Type B pancreatic cell (in vitro differentiated cells): ENCODE measurements at regions not wholly inside any gene's neighbourhood (a gene's known extent, or its start where the extent isn't known, plus 50 kb on each side); places are given as distances from the start of the nearest gene placed in this dataset.

ENCODE experiments used
- DNase-seq: peaks from one replicate; pipeline ENCODE4 v3.0.0; 2021; ENCODE audit warnings: mixed read lengths; ENCODE audit not compliant: unreplicated experiment; ENCODE audit errors: extremely low spot score
- H3K27ac Mint-ChIP-seq: 2 replicates; pipeline ENCODE4 v1.8.0; 2021; ENCODE audit warnings: mild to moderate bottlenecking, mixed read lengths
- H3K27me3 Mint-ChIP-seq: 2 replicates; pipeline ENCODE4 v1.8.0; 2021; ENCODE audit warnings: mixed read lengths
- H3K36me3 Mint-ChIP-seq: 2 replicates; pipeline ENCODE4 v1.8.0; 2021; ENCODE audit warnings: mixed read lengths
- H3K4me1 Mint-ChIP-seq: one replicate; pipeline ENCODE4 v1.8.0; 2021; ENCODE audit warnings: mixed read lengths; ENCODE audit not compliant: unreplicated experiment
- H3K4me3 Mint-ChIP-seq: 2 replicates; pipeline ENCODE4 v1.8.0; 2021; ENCODE audit warnings: mild to moderate bottlenecking, mixed read lengths
- H3K9me3 Mint-ChIP-seq: 2 replicates; pipeline ENCODE4 v1.8.0; 2021; ENCODE audit warnings: mixed read lengths
- CTCF ChIP-seq: fragments of 200-600 bp; sonication (generic); conservative IDR thresholded peaks from 2 replicates; pipeline ENCODE4 v1.5.0; 2021; ENCODE audit warnings: antibody characterized with exemption, mild to moderate bottlenecking

GRCh38 chr1:193589597-193590040, 403.2 kb upstream of the B3GALT2 start:
- Mint-ChIP-seq H3K36me3 (no peaks in the 10 kb centered on the region), H3K4me1 (peaks cover 11% of the 10 kb centered on the region), H3K27ac (no peak overlapping the region), H3K9me3 (no peaks in the 10 kb centered on the region), H3K27me3 (no peaks in the 10 kb centered on the region), H3K4me3 (no peak overlapping the region)
- TF ChIP-seq CTCF, result no peak
- no peak for DNase-seq

DNA sequence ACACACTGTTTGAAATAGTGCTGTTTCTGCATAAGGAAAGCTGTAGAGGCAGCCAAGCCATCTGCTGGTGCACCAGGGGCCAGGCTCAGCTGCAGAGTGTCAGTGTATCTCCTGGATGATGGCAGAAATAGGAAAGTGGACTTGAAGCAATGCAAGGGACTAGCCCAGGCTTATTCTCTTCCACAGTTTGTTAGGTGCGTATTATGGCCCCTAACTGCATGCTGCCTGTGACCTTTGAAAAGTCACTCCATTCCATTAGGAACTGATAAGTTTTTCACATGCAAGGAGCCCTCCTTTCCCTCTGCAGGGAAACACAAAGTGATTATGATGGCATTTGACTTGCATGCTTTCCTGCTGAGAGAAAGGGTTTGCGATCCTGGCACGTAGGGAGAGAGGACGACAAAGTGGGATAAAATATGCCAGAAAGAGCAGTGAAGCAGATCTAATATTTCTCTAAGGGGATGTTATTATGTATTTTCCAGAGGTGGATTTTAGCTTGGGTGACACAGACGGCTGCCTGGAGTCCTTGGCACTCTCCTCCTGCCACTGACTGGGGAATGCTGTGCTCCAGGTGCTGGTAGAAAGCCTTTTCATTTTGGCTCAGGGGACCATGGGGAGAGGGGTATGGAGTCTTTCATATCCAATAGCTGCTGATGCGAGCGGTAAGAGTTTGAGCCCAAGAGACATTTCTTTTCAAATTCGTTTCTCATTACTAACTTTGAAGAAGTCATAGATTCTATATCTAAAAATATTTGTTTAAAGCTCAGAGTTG, 402.1 kb upstream of the B3GALT2 start:
- H3K4me3 Mint-ChIP-seq, result no peak overlapping the region
- H3K27ac Mint-ChIP-seq, result no peak overlapping the region

GRCh38 chr1:193584731-193585239, 398.4 kb upstream of the B3GALT2 start:
- H3K4me3 Mint-ChIP-seq, result no peak overlapping the region
- H3K36me3 Mint-ChIP-seq, result no peaks in the 10 kb centered on the region
- peaks cover 7% of the 10 kb centered on the region for H3K4me1 Mint-ChIP-seq
- H3K27me3 Mint-ChIP-seq, result no peaks in the 10 kb centered on the region
- TF ChIP-seq CTCF, result no peak
- DNase-seq, result no peak
- peaks cover 10% of the 10 kb centered on the region for H3K9me3 Mint-ChIP-seq
- H3K27ac Mint-ChIP-seq, result no peak overlapping the region

More for the DNA sequence above, 402.1 kb upstream of the B3GALT2 start:
- no peak for DNase-seq
- Mint-ChIP-seq H3K4me1 (peaks cover 11% of the 10 kb centered on the region), H3K36me3 (no peaks in the 10 kb centered on the region), H3K27me3 (no peaks in the 10 kb centered on the region), H3K9me3 (no peaks in the 10 kb centered on the region)
- TF ChIP-seq CTCF, result no peak

GRCh38 chr1:193581341-193581740, 394.9 kb upstream of the B3GALT2 start:
- no peak for DNase-seq
- Mint-ChIP-seq H3K27ac (no peak overlapping the region), H3K4me1 (no peaks in the 10 kb centered on the region), H3K4me3 (no peak overlapping the region), H3K9me3 (peaks cover 10% of the 10 kb centered on the region), H3K27me3 (no peaks in the 10 kb centered on the region), H3K36me3 (no peaks in the 10 kb centered on the region)
- no peak for TF ChIP-seq CTCF

GRCh38 chr1:193580419-193580818, 394.0 kb upstream of the B3GALT2 start:
- Mint-ChIP-seq H3K9me3 (peaks cover 10% of the 10 kb centered on the region), H3K36me3 (no peaks in the 10 kb centered on the region), H3K27ac (no peak overlapping the region), H3K27me3 (no peaks in the 10 kb centered on the region), H3K4me1 (no peaks in the 10 kb centered on the region), H3K4me3 (no peak overlapping the region)
- TF ChIP-seq CTCF, result no peak
- DNase-seq, result no peak
